AG09319 (cell line): ENCODE measurements at regions not wholly inside any gene's neighbourhood (a gene's known extent, or its start where the extent isn't known, plus 50 kb on each side); places are given as distances from the start of the nearest gene placed in this dataset.

Source experiments
- DNase-seq: peaks from one replicate; pipeline ENCODE4 v3.0.0-alpha.2; 2010; ENCODE audit warnings: low read depth; ENCODE audit errors: extremely low read depth
- TF ChIP-seq, protein P1 (sequence below): IDR thresholded peaks from 2 replicates; pipeline ENCODE4 v1.5.1; 2011; ENCODE audit warnings: low read depth, mild to moderate bottlenecking, inconsistent platforms, low read length, moderate library complexity

GRCh38 chr12:46492471-46493085 is 120.0 kb upstream of the SLC38A2 start:
- TF ChIP-seq, protein P1, sequence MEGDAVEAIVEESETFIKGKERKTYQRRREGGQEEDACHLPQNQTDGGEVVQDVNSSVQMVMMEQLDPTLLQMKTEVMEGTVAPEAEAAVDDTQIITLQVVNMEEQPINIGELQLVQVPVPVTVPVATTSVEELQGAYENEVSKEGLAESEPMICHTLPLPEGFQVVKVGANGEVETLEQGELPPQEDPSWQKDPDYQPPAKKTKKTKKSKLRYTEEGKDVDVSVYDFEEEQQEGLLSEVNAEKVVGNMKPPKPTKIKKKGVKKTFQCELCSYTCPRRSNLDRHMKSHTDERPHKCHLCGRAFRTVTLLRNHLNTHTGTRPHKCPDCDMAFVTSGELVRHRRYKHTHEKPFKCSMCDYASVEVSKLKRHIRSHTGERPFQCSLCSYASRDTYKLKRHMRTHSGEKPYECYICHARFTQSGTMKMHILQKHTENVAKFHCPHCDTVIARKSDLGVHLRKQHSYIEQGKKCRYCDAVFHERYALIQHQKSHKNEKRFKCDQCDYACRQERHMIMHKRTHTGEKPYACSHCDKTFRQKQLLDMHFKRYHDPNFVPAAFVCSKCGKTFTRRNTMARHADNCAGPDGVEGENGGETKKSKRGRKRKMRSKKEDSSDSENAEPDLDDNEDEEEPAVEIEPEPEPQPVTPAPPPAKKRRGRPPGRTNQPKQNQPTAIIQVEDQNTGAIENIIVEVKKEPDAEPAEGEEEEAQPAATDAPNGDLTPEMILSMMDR, result no peak
- no peak for DNase-seq

- no peak for DNase-seq
- TF ChIP-seq, protein P1, result no peak
These were observed 119.0 kb upstream of the SLC38A2 start for GRCh38 chr12:46491548-46491947.

DNA sequence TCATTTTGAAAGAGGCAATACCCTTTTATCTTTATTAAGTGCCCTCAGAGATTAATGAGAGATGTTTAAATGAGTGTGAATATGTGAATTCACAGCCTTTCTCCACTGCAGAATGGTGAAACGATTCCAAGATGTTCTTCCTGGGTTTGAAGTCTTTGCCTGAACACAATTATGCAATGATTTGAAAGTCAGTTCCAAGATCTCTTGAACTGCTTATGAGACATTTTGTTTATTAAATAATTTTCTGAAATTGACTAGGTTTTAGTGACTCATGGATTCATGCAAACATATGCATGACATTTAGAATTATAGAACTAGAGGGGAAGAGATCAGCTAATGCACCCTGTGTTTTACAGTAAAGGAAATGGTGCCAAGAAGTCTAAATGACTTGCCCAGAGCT is 118.1 kb upstream of the SLC38A2 start:
- TF ChIP-seq, protein P1, result no peak
- no peak for DNase-seq

GRCh38 chr12:46489951-46490388 is 117.4 kb upstream of the SLC38A2 start:
- DNase-seq, result no peak
- TF ChIP-seq, protein P1, result no peak

DNA sequence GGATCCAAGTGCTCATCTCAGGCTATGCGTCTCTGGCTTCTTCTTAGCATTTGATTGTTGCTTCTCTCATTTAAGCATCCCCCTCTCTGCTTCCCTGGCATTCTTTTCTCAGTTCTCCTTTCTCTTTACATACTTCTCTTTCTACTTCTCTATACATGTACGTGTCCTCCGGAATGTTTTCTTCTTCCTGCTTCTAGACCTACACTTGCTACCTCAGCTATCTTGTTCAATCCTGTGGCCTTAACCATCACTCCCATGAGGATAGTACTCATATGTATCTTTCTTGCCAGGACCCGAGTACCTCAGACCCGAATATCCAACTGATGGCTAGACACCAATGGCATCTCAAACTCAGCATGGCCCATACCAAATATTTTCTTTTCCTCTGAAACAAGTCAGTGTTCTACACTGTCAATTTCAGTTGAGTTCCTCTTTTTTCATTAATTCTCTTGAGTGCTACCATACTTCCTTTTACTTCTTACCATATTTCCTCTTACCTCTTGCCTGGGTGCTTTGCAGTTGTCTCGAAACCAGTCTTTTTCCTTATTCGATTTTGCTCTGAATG is 115.1 kb upstream of the SLC38A2 start:
- DNase-seq, result no peak
- TF ChIP-seq, protein P1, result no peak

GRCh38 chr12:46486588-46486987 is 114.0 kb upstream of the SLC38A2 start:
- DNase-seq, result no peak
- TF ChIP-seq, protein P1, result no peak

DNA sequence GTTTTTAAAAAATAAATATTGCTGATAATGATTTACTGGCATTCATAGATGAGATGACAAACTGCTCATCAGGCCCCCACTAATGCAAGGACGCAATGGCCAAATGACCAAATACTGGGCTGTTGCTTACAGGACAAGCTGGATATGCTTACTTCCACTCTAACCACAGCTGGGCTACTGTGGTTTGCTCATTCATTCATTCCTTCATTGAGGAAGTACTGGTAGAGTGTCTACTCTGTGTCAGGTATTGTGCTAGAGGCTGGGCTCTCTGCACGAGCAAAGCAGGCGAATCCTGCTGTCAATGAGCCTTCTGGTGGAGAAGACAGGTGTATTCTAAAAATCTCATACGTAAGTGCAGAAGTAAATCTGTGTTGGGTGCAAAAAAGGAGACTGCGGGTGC is 113.3 kb upstream of the SLC38A2 start:
- no peak for DNase-seq
- TF ChIP-seq, protein P1, result no peak
